ENCODE measurements at regions not wholly inside any gene's neighbourhood (a gene's known extent, or its start where the extent isn't known, plus 50 kb on each side); places are given as distances from the start of the nearest gene placed in this dataset.

GRCh38 chr3:30488070-30488756 lies 118.2 kb upstream of the TGFBR2 start:
- no peak for DNase-seq
- Histone ChIP-seq H3K9ac (ENCODE audit: low read length in 3 of 3) (no peak overlapping the region), H3K9me3 (ENCODE audit: control insufficient read depth in 2 of 3, insufficient read depth in 1 of 3, low read length in 3 of 3) (no peaks in the 10 kb centered on the region), H3K27me3 (ENCODE audit: control insufficient read depth, insufficient read depth, low read length) (no peaks in the 10 kb centered on the region), H3K36me3 (ENCODE audit: control insufficient read depth in 2 of 3, insufficient read depth in 3 of 3, low read length in 3 of 3) (no peaks in the 10 kb centered on the region), H3K27ac (ENCODE audit: low read depth in 2 of 2, low read length in 2 of 2) (no peak overlapping the region), H3K4me1 (ENCODE audit: control insufficient read depth in 2 of 3, insufficient read depth in 2 of 3, low read depth in 1 of 3, low read length in 3 of 3) (no peaks in the 10 kb centered on the region), H3K4me3 (ENCODE audit: low read length in 3 of 3) (no peak overlapping the region)
- intact Hi-C loops (cut with DNase I) = no loop called here
- TF ChIP-seq CTCF (IDR thresholded peaks at IDR 0.05; ENCODE audit: borderline replicate concordance, extremely low read depth, insufficient read depth) = no peak
- FAIRE-seq = no peak

GRCh38 chr3:30492322-30493192 lies 113.8 kb upstream of the TGFBR2 start:
- DNase-seq = no peak

GRCh38 chr3:30493911-30494311 lies 112.5 kb upstream of the TGFBR2 start:
- Histone ChIP-seq H3K36me3 (ENCODE audit: control insufficient read depth in 2 of 3, insufficient read depth in 3 of 3, low read length in 3 of 3) (no peaks in the 10 kb centered on the region), H3K27ac (ENCODE audit: low read depth in 2 of 2, low read length in 2 of 2) (no peak overlapping the region), H3K9me3 (ENCODE audit: control insufficient read depth in 2 of 3, insufficient read depth in 1 of 3, low read length in 3 of 3) (no peaks in the 10 kb centered on the region), H3K4me1 (ENCODE audit: control insufficient read depth in 2 of 3, insufficient read depth in 2 of 3, low read depth in 1 of 3, low read length in 3 of 3) (no peaks in the 10 kb centered on the region), H3K9ac (ENCODE audit: low read length in 3 of 3) (no peak overlapping the region), H3K4me3 (ENCODE audit: low read length in 3 of 3) (no peak overlapping the region), H3K27me3 (ENCODE audit: control insufficient read depth, insufficient read depth, low read length) (no peaks in the 10 kb centered on the region)
- DNase-seq (peak in 1 of 5 donors; percentile 43), FAIRE-seq (no peak)
- TF ChIP-seq CTCF (IDR thresholded peaks at IDR 0.05; ENCODE audit: borderline replicate concordance, extremely low read depth, insufficient read depth) = no peak
- intact Hi-C loops (cut with DNase I) = no loop called here

More at GRCh38 chr3:30492322-30493192, 113.8 kb upstream of the TGFBR2 start:
- H3K9ac ChIP-seq (ENCODE audit: low read length in 3 of 3) = no peak overlapping the region
- FAIRE-seq = no peak
- no peaks in the 10 kb centered on the region for H3K4me1 ChIP-seq (ENCODE audit: control insufficient read depth in 2 of 3, insufficient read depth in 2 of 3, low read depth in 1 of 3, low read length in 3 of 3)
- no peak overlapping the region for H3K27ac ChIP-seq (ENCODE audit: low read depth in 2 of 2, low read length in 2 of 2)
- H3K27me3 ChIP-seq (ENCODE audit: control insufficient read depth, insufficient read depth, low read length) = no peaks in the 10 kb centered on the region
- H3K36me3 ChIP-seq (ENCODE audit: control insufficient read depth in 2 of 3, insufficient read depth in 3 of 3, low read length in 3 of 3) = no peaks in the 10 kb centered on the region
- no peaks in the 10 kb centered on the region for H3K9me3 ChIP-seq (ENCODE audit: control insufficient read depth in 2 of 3, insufficient read depth in 1 of 3, low read length in 3 of 3)
- no peak for TF ChIP-seq CTCF (IDR thresholded peaks at IDR 0.05; ENCODE audit: borderline replicate concordance, extremely low read depth, insufficient read depth)
- no peak overlapping the region for H3K4me3 ChIP-seq (ENCODE audit: low read length in 3 of 3)
- intact Hi-C loops (cut with DNase I) = no loop called here
